ENCODE measurements at regions not wholly inside any gene's neighbourhood (a gene's known extent, or its start where the extent isn't known, plus 50 kb on each side); places are given as distances from the start of the nearest gene placed in this dataset.

GRCh38 chr1:195097316-195097715 is 1510.9 kb downstream of the KCNT2 start:
- DNase-seq (ENCODE audit: low read depth, low spot score), result no peak

- no peak for DNase-seq (ENCODE audit: low read depth, low spot score)
These were observed 1512.2 kb downstream of the KCNT2 start for GRCh38 chr1:195096051-195096521.

DNA sequence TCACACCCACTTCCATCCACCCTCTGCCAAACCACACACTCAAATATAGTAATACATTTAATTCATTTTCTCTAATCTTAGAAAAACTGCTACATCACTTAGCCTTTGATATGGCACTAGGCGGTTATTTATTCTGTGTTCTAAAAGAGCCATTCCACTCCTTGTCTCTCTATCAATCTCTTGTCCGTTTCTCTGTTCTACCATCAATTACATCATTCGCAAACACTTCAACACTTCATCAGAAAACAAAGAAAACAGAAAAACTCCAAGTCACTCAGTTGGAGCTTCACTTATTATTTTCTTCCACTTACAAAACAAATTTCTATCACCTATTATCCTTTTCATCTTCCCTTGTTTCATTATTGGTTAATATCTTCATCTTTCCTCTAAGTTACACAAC is 1523.0 kb downstream of the KCNT2 start:
- no peak for DNase-seq (ENCODE audit: low read depth, low spot score)

GRCh38 chr1:195082183-195082582 is 1526.1 kb downstream of the KCNT2 start:
- DNase-seq (ENCODE audit: low read depth, low spot score), result no peak

DNA sequence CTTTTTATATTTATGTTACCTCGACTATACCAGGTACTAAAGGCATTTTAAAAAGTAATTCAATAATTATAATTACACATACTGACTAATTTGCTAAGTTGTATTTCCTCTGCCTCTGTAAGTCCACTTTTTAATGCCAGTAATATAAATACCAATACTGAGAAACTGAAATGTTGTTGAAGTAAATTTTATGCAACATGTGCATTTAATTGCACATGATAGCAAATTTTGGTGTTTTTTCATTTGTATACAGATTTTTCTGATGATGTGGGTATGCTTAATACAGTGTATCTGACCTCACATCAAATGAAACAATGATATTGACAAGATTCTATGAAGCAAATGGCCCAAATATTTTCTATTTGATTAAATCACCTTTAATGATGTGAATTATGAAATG is 1531.6 kb downstream of the KCNT2 start:
- DNase-seq (ENCODE audit: low read depth, low spot score), result no peak

DNA sequence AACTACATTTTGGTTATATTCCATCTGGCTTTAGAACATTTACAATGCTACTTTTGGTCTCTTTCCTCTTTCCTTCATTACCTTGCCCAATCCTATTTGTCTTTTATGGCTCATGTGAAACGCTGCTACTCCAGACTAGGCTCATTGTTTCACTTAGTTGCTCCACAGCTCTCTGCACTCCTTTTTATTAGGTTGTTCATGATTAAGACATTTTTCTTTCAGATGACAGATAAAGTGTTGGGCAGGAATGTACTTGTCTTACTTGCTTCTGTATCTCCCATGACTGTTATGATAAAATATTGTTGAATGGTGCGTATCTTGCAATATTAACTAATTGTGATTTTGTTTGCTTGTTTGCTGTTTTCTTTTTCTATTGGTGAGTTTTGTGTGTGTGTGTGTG is 1532.3 kb downstream of the KCNT2 start:
- DNase-seq (ENCODE audit: low read depth, low spot score), result no peak

DNA sequence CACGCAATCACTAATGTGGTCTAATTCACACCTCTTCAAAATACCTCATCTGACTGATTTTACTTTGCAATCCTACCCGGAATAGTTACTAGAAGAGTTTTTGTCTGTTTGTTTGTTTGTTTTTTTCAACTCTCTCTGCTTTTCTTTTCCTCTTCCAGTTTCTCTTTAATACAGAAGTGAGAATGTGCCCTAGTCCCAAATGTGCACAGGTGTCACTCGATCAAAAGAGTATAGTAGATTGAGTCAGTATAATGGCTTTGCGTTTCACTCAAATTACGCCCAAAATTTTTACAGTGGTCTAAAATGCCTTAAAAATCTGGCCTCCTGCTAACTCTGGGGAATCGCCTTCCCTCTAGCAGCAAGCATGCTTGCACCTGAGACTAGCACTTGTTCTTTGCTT is 1536.8 kb downstream of the KCNT2 start:
- no peak for DNase-seq (ENCODE audit: low read depth, low spot score)

DNA sequence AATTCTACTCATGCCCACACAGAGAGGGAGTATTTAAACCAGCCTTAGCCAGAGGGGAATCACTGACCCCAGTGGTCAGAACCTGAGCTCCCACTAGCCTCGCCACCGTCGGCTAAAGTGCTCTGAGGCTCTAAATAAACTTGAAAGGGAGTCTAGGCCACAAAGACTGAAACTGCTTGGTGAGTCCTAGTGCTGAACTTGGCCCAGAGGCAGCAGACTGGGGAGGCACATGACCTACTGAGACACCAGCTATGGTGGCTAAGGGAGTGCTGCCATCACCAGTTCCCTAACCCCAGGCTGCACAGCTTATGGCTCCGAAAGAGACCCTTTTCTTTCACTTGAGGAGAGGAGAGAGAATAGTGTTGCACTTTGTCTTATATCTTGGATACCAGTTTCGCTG is 1542.8 kb downstream of the KCNT2 start:
- no peak for DNase-seq (ENCODE audit: low read depth, low spot score)

- DNase-seq (ENCODE audit: low read depth, low spot score), result no peak
These were observed 1543.9 kb downstream of the KCNT2 start for GRCh38 chr1:195064358-195064757.

- DNase-seq (ENCODE audit: low read depth, low spot score), result no peak
These were observed 1554.0 kb downstream of the KCNT2 start for GRCh38 chr1:195054217-195054687.

DNA sequence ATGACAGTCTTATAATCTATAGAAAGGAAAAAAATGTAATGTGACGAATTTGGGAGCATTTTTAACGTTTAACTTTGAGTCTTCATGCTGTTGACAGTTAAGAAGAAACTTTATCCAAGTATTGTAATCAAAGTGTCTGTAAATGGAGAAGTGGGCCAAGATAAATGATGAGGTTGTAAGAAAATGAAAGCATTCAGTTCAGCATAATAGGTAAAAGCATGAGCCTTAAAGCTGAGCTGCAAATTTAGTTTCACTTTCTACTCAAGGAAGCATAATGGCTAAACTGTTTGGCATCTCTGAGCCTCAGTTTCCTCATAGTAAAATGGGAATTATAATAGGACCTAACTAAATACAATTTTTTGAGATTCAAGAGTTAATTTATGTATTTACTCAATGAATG is 1554.8 kb downstream of the KCNT2 start:
- DNase-seq (ENCODE audit: low read depth, low spot score), result no peak

DNA sequence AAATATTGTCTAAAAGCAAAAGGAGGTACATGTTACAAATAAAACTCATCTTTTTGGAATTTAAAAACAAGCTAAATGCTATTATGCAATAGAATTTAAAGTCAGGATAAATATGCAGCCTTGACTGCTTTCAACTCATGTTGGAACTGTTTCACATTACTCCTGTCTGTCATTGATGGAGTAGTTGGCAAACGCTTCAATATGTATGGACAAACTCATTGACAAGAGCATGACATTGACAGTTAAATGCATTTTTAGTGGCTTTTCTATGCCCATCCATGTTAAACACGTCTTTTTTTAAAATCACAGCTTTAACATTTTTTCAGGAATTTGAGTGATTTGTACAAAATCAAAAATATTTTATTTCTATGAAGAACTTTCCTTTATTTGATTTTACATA is 1560.5 kb downstream of the KCNT2 start:
- DNase-seq (ENCODE audit: low read depth, low spot score), result no peak

DNA sequence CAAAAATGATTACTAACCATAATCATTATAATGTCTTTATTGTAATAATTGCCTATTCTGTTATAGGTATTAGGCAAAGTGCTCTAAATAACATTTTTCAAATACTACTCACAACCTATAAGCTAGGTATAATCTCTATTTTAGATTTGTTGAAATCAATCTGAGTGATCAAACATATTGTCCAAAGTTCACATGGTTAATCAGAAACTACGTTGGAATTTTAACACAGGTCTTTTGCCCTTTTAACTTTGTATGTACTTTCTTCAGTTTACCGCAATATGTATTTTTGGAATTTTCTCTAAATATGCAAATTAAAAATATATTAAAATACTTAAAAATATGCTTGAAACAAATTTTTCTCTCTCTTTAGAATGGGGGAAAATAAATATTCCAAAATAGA is 1563.2 kb downstream of the KCNT2 start:
- DNase-seq (ENCODE audit: low read depth, low spot score), result no peak

GRCh38 chr1:195030793-195031192 is 1577.4 kb downstream of the KCNT2 start:
- no peak for DNase-seq (ENCODE audit: low read depth, low spot score)

- DNase-seq (ENCODE audit: low read depth, low spot score), result no peak
These were observed 1581.4 kb downstream of the KCNT2 start for GRCh38 chr1:195026792-195027191.

- no peak for DNase-seq (ENCODE audit: low read depth, low spot score)
These were observed 1588.9 kb downstream of the KCNT2 start for GRCh38 chr1:195019385-195019784.

DNA sequence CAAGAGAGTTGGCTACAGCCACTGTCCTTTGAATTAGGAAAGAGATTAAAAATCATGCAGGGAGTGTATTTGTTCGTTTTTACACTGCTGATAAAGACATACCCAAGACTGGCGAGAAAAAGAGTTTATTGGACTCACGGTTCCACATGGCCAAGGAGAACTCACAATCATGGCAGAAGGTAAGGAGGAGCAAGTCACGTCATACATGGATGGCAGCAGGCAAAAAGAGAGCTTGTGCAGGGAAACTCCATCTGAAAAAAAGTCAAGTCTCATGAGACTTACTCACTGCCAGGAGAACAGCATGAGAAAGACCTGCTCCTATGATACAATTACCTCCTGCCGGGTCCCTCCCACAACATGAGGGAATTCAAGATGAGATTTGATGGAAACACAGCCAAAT is 1595.2 kb downstream of the KCNT2 start:
- no peak for DNase-seq (ENCODE audit: low read depth, low spot score)

DNA sequence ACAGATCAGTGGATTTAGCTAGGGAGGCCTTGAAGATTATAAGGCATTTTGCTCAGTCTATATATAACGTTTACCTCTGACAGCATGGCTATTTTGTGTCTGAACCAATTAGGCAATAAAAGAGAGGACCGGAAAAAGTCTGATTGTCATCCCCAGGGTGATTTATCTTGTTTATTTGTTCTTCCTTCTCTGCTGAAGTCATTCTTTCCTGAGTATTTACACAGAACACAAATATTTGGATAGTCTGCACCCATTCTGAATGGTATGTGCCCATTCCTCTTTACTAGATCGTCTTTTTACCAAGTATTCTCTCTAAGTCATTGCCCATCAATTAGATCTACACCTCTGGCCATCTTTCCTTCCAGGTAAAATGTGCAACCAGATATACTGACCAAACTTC is 1602.9 kb downstream of the KCNT2 start:
- DNase-seq (ENCODE audit: low read depth, low spot score), result no peak

DNA sequence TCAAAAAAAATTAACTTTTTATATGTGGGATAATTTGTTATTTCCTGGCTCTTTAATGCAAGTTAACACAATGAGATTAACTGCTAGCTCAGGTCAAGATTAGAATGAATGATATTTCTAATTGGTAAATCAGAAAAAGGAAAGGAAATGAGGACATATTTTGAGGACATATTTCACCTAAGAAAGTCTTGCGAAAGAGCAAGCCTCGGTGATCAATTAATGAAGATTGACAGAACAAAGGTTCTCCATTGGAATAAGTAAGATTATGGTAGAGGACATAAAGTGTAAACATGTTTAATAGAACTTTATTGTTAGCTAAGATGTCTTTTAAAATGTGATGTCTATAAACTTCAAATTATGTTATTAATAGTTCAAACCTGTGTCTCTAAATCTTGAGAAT is 1617.8 kb downstream of the KCNT2 start:
- no peak for DNase-seq (ENCODE audit: low read depth, low spot score)

DNA sequence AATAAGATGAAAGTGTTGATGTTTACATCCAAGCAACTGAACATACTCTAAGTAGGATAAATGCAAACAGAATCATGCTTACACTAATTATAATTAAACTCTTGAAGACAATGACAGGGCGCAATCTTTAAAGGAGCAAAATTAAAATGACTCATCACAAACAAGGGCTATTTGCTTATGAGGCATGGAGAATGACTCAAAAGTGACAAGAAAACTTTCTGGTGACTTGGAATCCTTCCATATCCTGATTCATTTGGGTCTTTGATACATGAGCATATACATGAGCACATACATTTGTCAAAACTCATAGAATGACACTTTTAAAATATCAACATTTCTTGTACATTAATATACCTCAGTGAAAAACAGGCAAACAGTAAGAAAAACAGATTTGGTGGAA is 1632.3 kb downstream of the KCNT2 start:
- DNase-seq (ENCODE audit: low read depth, low spot score), result no peak

GRCh38 chr1:194968916-194969315 is 1639.3 kb downstream of the KCNT2 start:
- no peak for DNase-seq (ENCODE audit: low read depth, low spot score)

DNA sequence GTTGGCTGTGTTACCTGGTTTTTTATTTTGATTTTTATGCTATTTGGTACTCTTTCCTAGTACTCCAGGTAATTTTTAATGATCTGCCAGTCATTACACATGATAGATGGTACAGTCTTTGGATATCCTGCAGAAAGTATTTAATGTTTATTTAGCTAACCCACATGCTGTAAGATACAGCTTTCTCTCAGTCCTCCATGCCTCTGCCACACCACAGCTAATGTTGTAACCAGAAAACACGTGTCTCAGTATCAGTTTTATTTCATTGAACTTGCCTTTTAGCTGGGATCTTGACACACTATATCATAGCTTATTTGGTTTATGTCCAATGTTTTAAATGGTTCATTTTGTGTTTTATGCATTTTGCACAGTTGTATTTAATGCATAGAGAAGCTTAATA is 1648.4 kb downstream of the KCNT2 start:
- no peak for DNase-seq (ENCODE audit: low read depth, low spot score)

GRCh38 chr1:194952171-194952570 is 1656.1 kb downstream of the KCNT2 start:
- DNase-seq (ENCODE audit: low read depth, low spot score), result no peak

DNA sequence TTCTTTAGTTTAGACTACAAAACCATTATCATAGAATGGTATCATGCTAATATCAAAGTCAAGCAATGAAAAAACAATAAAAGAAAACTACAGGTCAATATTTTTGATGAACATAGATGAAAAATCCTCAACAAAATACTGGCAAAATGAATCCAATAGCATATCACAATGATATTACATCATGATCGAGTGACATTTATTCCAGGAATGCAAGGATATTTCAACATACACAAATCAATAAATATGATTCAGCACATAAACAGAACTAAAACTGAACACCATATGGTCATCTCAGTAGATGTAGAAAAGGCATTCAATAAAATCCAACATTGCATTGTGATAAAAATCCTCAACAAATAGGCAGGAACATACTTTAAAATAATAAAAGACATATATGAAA is 1657.7 kb downstream of the KCNT2 start:
- DNase-seq (ENCODE audit: low read depth, low spot score), result no peak

Data from pulmonary artery endothelial cell (primary cell).